AG09309 (cell line): ENCODE measurements at regions not wholly inside any gene's neighbourhood (a gene's known extent, or its start where the extent isn't known, plus 50 kb on each side); places are given as distances from the start of the nearest gene placed in this dataset.

Experiments
- DNase-seq: peaks from one replicate; pipeline ENCODE4 v3.0.0-alpha.2; 2010; ENCODE audit warnings: low read depth
- H3K4me3 ChIP-seq: 2 replicates; pipeline ENCODE4 v1.5.1; 2011; ENCODE audit warnings: mild to moderate bottlenecking, low read depth, low read length, moderate library complexity; ENCODE audit not compliant: control insufficient read depth
- TF ChIP-seq, protein P1 (sequence below): IDR thresholded peaks from 2 replicates; pipeline ENCODE4 v1.5.1; 2011; ENCODE audit warnings: mild to moderate bottlenecking, low read depth, low read length, inconsistent platforms; ENCODE audit not compliant: insufficient read depth, control insufficient read depth; ENCODE audit errors: missing control alignments

DNA sequence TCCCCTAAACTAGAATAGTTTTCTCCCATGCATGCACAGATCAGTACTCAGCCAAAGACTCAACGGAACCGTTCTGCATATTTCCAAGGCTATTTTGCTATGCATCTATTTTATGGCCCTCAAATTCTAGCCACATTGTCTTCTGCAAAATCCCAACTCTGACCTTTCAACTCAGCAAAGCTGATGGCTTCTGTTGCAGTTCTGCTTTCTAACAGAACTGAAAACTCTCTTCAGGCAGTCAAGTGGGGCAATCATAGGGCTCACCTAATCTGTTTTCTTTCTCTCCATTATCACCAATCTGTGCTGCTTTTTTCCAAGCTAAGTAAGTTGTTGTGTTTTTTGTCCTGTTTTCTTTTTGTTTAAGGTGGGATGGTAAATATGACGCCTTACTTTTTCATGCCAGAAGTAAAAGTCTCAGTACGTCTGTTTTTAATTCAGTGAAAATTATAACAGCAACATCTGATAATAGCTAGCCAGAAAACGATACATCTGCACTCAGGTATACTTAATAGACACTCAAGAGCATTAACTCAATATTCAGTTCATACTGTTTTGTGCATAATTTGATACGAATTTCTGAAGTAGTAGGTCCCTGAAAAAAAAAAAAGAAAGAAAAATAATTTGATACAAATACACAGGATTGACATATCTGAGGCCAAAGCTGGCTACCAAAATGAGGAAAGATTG lies 454.3 kb downstream of the TLE1 start:
- no peak for DNase-seq
- TF ChIP-seq, protein P1, sequence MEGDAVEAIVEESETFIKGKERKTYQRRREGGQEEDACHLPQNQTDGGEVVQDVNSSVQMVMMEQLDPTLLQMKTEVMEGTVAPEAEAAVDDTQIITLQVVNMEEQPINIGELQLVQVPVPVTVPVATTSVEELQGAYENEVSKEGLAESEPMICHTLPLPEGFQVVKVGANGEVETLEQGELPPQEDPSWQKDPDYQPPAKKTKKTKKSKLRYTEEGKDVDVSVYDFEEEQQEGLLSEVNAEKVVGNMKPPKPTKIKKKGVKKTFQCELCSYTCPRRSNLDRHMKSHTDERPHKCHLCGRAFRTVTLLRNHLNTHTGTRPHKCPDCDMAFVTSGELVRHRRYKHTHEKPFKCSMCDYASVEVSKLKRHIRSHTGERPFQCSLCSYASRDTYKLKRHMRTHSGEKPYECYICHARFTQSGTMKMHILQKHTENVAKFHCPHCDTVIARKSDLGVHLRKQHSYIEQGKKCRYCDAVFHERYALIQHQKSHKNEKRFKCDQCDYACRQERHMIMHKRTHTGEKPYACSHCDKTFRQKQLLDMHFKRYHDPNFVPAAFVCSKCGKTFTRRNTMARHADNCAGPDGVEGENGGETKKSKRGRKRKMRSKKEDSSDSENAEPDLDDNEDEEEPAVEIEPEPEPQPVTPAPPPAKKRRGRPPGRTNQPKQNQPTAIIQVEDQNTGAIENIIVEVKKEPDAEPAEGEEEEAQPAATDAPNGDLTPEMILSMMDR = no peak
- no peak overlapping the region for H3K4me3 ChIP-seq

DNA sequence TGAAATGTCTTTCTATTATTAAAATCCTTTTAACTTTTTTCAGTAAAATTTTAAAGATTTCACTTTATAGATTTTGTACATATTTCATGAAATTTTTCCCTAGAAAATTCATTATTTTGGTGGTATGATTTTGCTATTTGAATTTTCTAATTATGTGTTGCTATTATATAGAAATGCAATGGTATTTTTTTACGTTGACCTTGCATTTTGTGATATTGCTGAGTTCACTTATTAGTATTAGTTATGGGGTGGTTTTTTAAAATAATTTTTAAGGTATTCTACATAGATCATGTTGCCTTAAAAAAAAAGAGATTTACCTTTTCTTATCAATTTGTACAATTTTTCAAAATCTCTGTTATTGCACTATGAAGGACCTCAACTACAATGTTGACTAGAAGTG lies 458.3 kb downstream of the TLE1 start:
- TF ChIP-seq, protein P1 = no peak
- no peak overlapping the region for H3K4me3 ChIP-seq
- no peak for DNase-seq

- no peak overlapping the region for H3K4me3 ChIP-seq
Measured at GRCh38 chr9:81227507-81228245, 461.7 kb downstream of the TLE1 start.

DNA sequence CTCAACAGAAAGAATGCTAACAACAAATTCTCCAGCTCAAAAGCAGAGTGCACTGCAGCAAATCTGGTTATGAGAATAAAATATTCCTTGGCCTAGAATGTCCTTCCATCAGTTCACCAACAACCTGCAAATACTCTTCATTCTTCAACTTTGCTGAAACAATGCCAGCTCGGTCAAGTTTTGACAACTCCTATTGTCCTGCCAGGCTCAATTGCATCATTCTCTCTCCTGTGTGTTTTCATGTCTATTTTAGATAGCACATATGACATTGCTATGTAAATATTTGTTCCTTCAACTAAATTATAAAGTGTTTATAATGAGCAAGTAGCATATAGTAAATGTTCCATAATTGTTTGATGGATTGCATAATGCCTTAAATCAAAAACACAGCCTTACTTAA lies 463.8 kb downstream of the TLE1 start:
- no peak for DNase-seq
- TF ChIP-seq, protein P1 = no peak
- H3K4me3 ChIP-seq = no peak overlapping the region

More at GRCh38 chr9:81227507-81228245, 461.7 kb downstream of the TLE1 start:
- TF ChIP-seq, protein P1 = no peak
- no peak for DNase-seq

DNA sequence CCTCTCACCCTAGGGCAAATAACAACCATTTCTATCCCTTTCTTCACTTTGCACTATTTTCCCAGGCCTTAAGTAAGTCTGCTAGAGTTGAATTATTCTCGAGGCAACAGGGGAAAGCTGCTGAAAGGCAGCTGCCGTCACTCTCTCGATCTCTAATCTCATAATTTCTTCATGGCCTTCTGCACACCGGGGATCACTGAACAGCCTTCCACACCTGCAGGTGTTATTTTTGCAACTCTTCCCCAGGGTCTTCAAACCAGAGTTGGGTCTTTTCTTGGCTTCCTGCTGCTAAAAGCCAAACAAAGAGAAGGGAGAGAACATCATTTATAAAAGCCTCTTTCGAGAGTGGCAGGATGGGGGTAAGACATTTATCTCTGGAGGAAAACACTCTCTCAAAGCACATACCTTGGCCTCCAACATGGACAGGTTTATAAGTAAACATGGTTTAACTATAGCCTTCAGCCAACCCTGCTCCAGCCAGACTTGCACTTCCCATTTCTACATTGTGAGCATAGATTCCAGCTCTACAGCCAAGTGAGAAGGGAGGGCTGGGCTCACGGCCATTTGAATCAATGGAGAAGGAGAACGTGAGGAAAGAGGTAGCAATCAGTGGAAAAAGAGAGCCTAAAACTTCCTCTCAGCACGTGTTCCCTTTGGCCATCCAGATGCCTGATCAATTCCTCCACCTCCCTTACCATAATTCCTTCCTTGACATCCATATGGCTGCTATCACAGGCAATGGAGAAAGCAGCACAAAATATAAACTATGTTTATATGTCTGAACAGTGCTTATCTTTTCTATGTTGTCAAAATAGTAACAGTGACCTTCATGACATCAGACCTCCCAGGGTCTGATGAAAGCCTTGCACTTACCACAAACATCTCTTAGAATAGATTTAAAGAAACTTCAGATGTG lies 464.9 kb downstream of the TLE1 start:
- DNase-seq = no peak
- TF ChIP-seq, protein P1 = no peak
- no peak overlapping the region for H3K4me3 ChIP-seq

- no peak for DNase-seq
- TF ChIP-seq, protein P1 = no peak
- no peak overlapping the region for H3K4me3 ChIP-seq
Measured at GRCh38 chr9:81214975-81215374, 474.4 kb downstream of the TLE1 start.
